ENCODE measurements at regions not wholly inside any gene's neighbourhood (a gene's known extent, or its start where the extent isn't known, plus 50 kb on each side); places are given as distances from the start of the nearest gene placed in this dataset.

- ChIA-PET CTCF (ENCODE audit: low intra/inter-chr PET ratio) (interaction anchor here (3.1 to 4.2 kb wide), 2 partner anchors 47 to 84 kb away, joined by 34 to 45 read pairs; partner anchors contain the start of gene VARS2), POLR2A (interaction anchor here (0.6 to 2.6 kb wide), 4 partner anchors 46 to 257 kb away, joined by 3 to 12 read pairs (median 3); partner anchors contain the start of gene GTF2H4)
- ATAC-seq (no peak), FAIRE-seq (no peak), DNase-seq (ENCODE audit: extremely low read depth in 1 of 4, low spot score in 3 of 4) (no peak)
- Histone ChIP-seq H3K9ac (ENCODE audit: insufficient read depth in 1 of 2, low read depth in 2 of 2, low read length in 2 of 2) (peak overlapping the region in 1 of 2 experiments; percentile 24; a peak in 1 of 4 replicates), H4K20me1 (replicated peaks; ENCODE audit: control insufficient read depth, insufficient read depth, low read length) (no peaks in the 10 kb centered on the region), H3K27me3 (ENCODE audit: control insufficient read depth in 2 of 2, insufficient read depth in 2 of 2, low read length in 2 of 2) (no peaks in the 10 kb centered on the region), H3K4me1 (replicated peaks in 1 of 2; ENCODE audit: control insufficient read depth in 2 of 2, insufficient read depth in 2 of 2, low read length in 2 of 2) (peaks cover 16 to 31% of the 10 kb centered on the region in 2 experiments), H3K4me2 (ENCODE audit: insufficient read depth, low read length) (no peak overlapping the region), H2AFZ (ENCODE audit: low read depth, low read length) (0 out of 2 replicates have a peak overlapping the region, but pooled peaks have one; percentile 4), H3K79me2 (ENCODE audit: control insufficient read depth, insufficient read depth, low read length) (no peaks in the 10 kb centered on the region), H3K27ac (ENCODE audit: extremely low read depth, low read depth, low read length) (no peak overlapping the region), H3K36me3 (ENCODE audit: control insufficient read depth, insufficient read depth, low read length) (no peaks in the 10 kb centered on the region), H3K9me1 (ENCODE audit: control insufficient read depth, insufficient read depth, low read length) (no peaks in the 10 kb centered on the region), H3K4me3 (no peak overlapping the region), H3K9me3 (replicated peaks; ENCODE audit: control insufficient read depth, insufficient read depth, low read depth, low read length) (no peaks in the 10 kb centered on the region)
- in situ Hi-C loops (cut with MboI), result no loop called here
- intact Hi-C loops (cut with micrococcal nuclease), result no loop called here
- WGBS (ENCODE audit: insufficient coverage, low coverage, missing lambda C conversion rate), result 34% methylated on average over 3 of the region's 3 CpGs
- TF ChIP-seq GATA2 (CRISPR knock-in tag; IDR thresholded peaks at IDR 0.05), result no peak
- no peak for TF ChIP-seq NR2F6 (CRISPR knock-in tag; IDR thresholded peaks at IDR 0.05)
- no peak for TF ChIP-seq PHF20 (IDR thresholded peaks at IDR 0.05; ENCODE audit: partially characterized antibody)
- TF ChIP-seq TBP (optimal IDR thresholded peaks at IDR 0.05; ENCODE audit: low read depth, low read length), result no peak
- TF ChIP-seq JUNB (CRISPR knock-in tag; conservative IDR thresholded peaks at IDR 0.05), result no peak
- no peak for TF ChIP-seq PRMT5 (CRISPR knock-in tag; IDR thresholded peaks at IDR 0.05)
- no peak for TF ChIP-seq USF1 (CRISPR knock-in tag; IDR thresholded peaks at IDR 0.05)
- TF ChIP-seq NFRKB (IDR thresholded peaks at IDR 0.05; ENCODE audit: low read depth), result no peak
- no peak for TF ChIP-seq GMEB1 (CRISPR knock-in tag; IDR thresholded peaks at IDR 0.05)
- TF ChIP-seq POLR2G (IDR thresholded peaks at IDR 0.05; ENCODE audit: low read depth, low read length), result no peak
- TF ChIP-seq ESRRB (CRISPR knock-in tag; IDR thresholded peaks at IDR 0.05; ENCODE audit: borderline replicate concordance), result no peak
- TF ChIP-seq ZNF766 (CRISPR knock-in tag; conservative IDR thresholded peaks at IDR 0.05), result no peak
- TF ChIP-seq CBX3 (IDR thresholded peaks at IDR 0.05; ENCODE audit: borderline replicate concordance in 1 of 2, low read length in 2 of 2), result no peak
- TF ChIP-seq IRF1 (CRISPR knock-in tag; IDR thresholded peaks at IDR 0.05; ENCODE audit: borderline replicate concordance), result no peak
- no TSS peak for BruUV-seq (replicated peaks)
Measured at GRCh38 chr6:30830438-30830837, 53.9 kb upstream of the DDR1 start.

Measured in K562 (cell line).